Tibial artery (tissue), 4 donors: ENCODE measurements at regions not wholly inside any gene's neighbourhood (a gene's known extent, or its start where the extent isn't known, plus 50 kb on each side); places are given as distances from the start of the nearest gene placed in this dataset.
"Not testable (repeated sequence)": the region's sequence is repeated elsewhere in the genome, so short reads cannot be mapped to it uniquely, and the experiment has no call there.

ENCODE experiments used
- DNase-seq, 2 donors: peaks; one replicate each; pipeline ENCODE4 v3.0.0-alpha.2; 2019
- H3K27ac ChIP-seq, 2 donors: fragments of 200-600 bp; sonication (generic) in 1 of 2; 1 replicate in 1 of 2; 2 replicates in 1 of 2; pipeline ENCODE4 v1.5.1; 2018 to 2019; ENCODE audit warnings: mild to moderate bottlenecking in 1 of 2
- H3K27me3 ChIP-seq, 2 donors: fragments of 200-600 bp; sonication (generic) in 1 of 2; one replicate each; pipeline versions ENCODE4 v1.5.1 to v1.6.0; 2016 to 2019
- H3K36me3 ChIP-seq, 3 donors: fragments of 200-600 bp; sonication (generic) in 2 of 3; one replicate each; pipeline ENCODE4 v1.5.1; 2016 to 2019; ENCODE audit warnings: mild to moderate bottlenecking in 2 of 3
- H3K4me1 ChIP-seq, 4 donors: fragments of 200-600 bp; sonication (generic) in 2 of 4; 1 replicate in 3 of 4; 2 replicates in 1 of 4; pipeline ENCODE4 v1.5.1; 2016 to 2019
- H3K4me3 ChIP-seq, 2 donors: fragments of 200-600 bp; sonication (generic) in 1 of 2; 1 replicate in 1 of 2; 2 replicates in 1 of 2; pipeline ENCODE4 v1.5.1; 2018 to 2019; ENCODE audit warnings: mild to moderate bottlenecking in 2 of 2
- H3K9me3 ChIP-seq, 3 donors: fragments of 200-600 bp; sonication (generic) in 1 of 3; one replicate each; pipeline ENCODE4 v1.5.1; 2016 to 2019
- CTCF ChIP-seq, 2 experiments: fragments of 200-600 bp in 1 of 2; fragments of 450-650 bp in 1 of 2; IDR thresholded peaks; one replicate each; pipeline ENCODE4 v1.5.1; 2017 to 2019; ENCODE audit warnings: antibody characterized with exemption in 2 of 2, mild to moderate bottlenecking in 1 of 2, moderate library complexity in 1 of 2
- intact Hi-C: fragments of 100-400 bp; cut with DNase I; formaldehyde crosslinking; loops from one replicate; pipeline ENCODE4 v1.15.0; 2023; ENCODE audit warnings: low total_unique reads

DNA sequence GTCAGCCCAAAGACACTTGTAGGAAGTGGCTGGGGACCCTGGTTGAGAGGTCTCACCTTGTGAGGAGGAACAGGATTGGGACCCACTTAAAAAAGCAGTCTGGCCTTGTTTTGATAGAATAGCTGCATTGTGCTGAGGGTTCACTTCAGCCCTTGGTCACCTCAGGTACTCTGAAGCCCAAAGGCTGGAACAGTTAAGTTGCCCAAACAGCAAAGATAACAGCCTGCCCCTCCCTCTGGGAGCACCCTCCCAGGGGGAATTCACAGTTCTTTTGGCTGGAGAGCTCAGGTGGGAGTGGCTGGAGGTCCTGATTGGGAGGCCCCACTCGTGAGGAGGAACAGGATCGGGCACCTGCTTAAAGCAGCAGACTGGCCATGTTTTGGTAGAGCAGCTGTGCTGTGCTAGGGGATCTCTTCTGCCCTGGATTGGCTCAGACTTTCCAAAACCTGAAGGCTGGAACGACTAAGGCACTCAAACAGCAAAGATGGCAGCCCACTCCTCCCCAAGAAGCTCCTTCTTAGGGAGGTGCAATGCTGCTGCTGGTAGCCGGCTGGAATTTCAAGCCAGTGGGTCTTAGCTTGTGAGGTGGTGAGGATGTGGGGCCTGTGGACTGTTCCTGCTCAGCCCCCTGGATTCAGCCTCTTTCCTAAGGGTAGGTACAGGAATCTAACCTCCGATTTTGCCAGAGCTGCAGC is 143.8 kb upstream of the SLC38A2 start:
- H3K9me3 ChIP-seq, result no peaks in the 10 kb centered on the region
- H3K27me3 ChIP-seq, result no peaks in the 10 kb centered on the region
- peak overlapping the region; percentile 14 to 32 for H3K27ac ChIP-seq
- no peak for DNase-seq
- H3K4me1 ChIP-seq, result peaks cover 0 to 63% (median 18%) of the 10 kb centered on the region in 4 donors
- H3K4me3 ChIP-seq, result no peak overlapping the region
- H3K36me3 ChIP-seq, result no peaks in the 10 kb centered on the region
- no peak for TF ChIP-seq CTCF (IDR thresholded peaks at IDR 0.05)
- intact Hi-C loops, result no loop called here

- Histone ChIP-seq H3K27ac (peak overlapping the region; percentile 28 to 32), H3K4me3 (no peak overlapping the region), H3K9me3 (no peaks in the 10 kb centered on the region), H3K4me1 (peaks cover 0 to 63% (median 18%) of the 10 kb centered on the region in 4 donors), H3K36me3 (no peaks in the 10 kb centered on the region), H3K27me3 (no peaks in the 10 kb centered on the region)
- no peak for TF ChIP-seq CTCF (IDR thresholded peaks at IDR 0.05)
- intact Hi-C loops, result no loop called here
- DNase-seq, result no peak
Observed at GRCh38 chr12:46515829-46516228, 143.3 kb upstream of the SLC38A2 start.

DNA sequence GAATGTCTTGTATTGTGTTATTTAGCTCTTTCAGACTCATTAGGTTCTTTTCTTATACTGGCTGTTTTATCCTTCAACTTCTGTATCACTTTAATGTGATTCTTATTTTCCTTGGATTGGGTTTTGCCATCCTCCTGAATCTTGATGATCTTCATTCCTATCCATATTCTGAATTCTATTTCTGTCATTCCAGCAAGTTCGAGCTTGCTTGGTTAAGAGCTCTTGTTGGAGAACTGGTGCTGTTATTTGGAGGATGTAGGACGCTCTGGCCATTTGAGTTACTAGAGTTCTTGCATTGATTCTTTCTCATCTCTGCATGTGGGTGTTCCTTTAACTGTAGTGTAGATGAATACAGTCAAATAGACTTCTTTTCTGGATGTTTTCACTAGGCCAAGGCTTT is 142.3 kb upstream of the SLC38A2 start:
- Histone ChIP-seq H3K4me1 (peaks cover 0 to 61% (median 18%) of the 10 kb centered on the region in 4 donors), H3K27me3 (no peaks in the 10 kb centered on the region), H3K36me3 (no peaks in the 10 kb centered on the region), H3K4me3 (no peak overlapping the region), H3K9me3 (no peaks in the 10 kb centered on the region), H3K27ac (peak overlapping the region; percentile 28 to 32)
- DNase-seq, result no peak
- no peak for TF ChIP-seq CTCF (IDR thresholded peaks at IDR 0.05)
- intact Hi-C loops, result no loop called here

DNA sequence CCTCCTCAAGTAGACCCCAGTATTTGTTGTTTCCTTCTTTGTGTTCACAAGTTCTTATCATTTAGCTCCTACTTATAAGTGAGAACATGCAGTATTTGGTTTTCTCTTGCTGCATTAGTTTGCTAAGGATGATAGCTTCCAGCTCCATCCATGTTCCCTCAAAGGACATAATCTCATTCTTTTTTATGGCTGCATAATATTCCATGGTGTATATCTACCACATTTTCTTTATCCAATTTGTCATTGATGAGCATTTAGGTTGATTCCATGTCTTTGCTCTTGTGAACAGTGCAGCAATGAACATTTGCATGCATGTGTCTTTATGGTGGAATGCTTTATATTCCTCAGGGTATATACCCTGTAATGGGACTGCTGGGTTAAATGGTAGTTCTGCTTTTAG is 137.7 kb upstream of the SLC38A2 start:
- H3K4me3 ChIP-seq, H3K9me3 ChIP-seq, DNase-seq, H3K36me3 ChIP-seq, H3K27me3 ChIP-seq, intact Hi-C loops, H3K27ac ChIP-seq: not testable (repeated sequence)
- peaks cover 0 to 14% (median 0%) of the 10 kb centered on the region in 4 donors for H3K4me1 ChIP-seq

DNA sequence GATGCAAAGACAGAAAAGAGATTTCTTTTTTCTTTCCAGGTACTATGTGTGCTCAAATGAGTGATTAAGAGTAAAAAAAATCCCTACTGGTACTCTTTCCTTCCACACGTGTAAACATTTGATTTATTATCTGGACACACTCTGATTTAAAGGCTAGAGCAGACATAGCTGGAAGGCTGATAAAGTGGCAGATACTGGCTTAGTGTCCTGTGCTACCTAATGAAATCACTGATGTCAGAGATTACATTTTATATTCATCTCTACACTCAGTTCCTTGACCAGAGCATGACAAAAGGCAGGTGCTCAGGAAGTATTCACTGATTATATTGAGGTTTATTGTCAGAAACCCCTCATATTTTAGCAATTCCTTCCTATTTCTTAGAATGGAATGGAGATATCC is 136.6 kb upstream of the SLC38A2 start:
- Histone ChIP-seq H3K4me1 (peaks cover 0 to 3% (median 0%) of the 10 kb centered on the region in 4 donors), H3K27ac (no peak overlapping the region), H3K27me3 (no peaks in the 10 kb centered on the region), H3K4me3 (no peak overlapping the region), H3K36me3 (no peaks in the 10 kb centered on the region), H3K9me3 (no peaks in the 10 kb centered on the region)
- no peak for TF ChIP-seq CTCF (IDR thresholded peaks at IDR 0.05)
- DNase-seq, result no peak
- intact Hi-C loops, result no loop called here

DNA sequence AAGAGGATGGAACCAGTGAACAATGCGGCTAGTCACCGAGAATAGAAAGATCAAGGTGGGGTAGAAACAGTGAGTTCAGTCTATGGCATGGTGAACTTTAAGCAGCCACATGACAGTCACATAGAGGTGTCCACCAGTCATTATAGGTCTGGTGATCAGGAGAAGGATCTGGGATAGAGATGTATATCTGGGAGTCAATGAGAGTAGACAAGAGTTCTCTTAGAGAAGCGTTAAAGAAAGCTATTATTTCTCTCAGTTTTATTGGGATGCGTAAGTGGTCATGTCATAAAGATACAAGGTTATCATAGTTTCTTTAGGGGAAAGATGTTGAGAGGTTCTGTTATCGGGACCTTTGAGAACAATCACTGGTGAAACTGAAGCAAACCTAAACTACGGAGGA is 136.1 kb upstream of the SLC38A2 start:
- DNase-seq, result no peak
- H3K27ac ChIP-seq, result no peak overlapping the region
- no peaks in the 10 kb centered on the region for H3K36me3 ChIP-seq
- H3K9me3 ChIP-seq, result peaks cover 0 to 1% (median 0%) of the 10 kb centered on the region in 3 donors
- no peaks in the 10 kb centered on the region for H3K27me3 ChIP-seq
- intact Hi-C loops, result no loop called here
- H3K4me3 ChIP-seq, result no peak overlapping the region
- TF ChIP-seq CTCF (IDR thresholded peaks at IDR 0.05), result no peak
- H3K4me1 ChIP-seq, result no peaks in the 10 kb centered on the region
